Posterior vena cava (tissue), 2 donors: ENCODE measurements at regions not wholly inside any gene's neighbourhood (a gene's known extent, or its start where the extent isn't known, plus 50 kb on each side); places are given as distances from the start of the nearest gene placed in this dataset.
"Not testable (repeated sequence)": the region's sequence is repeated elsewhere in the genome, so short reads cannot be mapped to it uniquely, and the experiment has no call there.

Experiments
- DNase-seq: peaks from one replicate; pipeline ENCODE4 v3.0.0-alpha.2; 2020; ENCODE audit warnings: low spot score
- intact Hi-C, 2 donors: fragments of 100-400 bp; cut with DNase I; formaldehyde crosslinking; loops; one replicate each; pipeline versions ENCODE4 v1.14.1 to v1.14.2; 2022 to 2023
- donor health status: DM: yes; HTN: yes; CAD: no.
- donor health status: DM: yes; HTN: yes; CAD: no.

GRCh38 chr5:60084226-60084625 is 190.7 kb upstream of the PDE4D start:
- DNase-seq = no peak
- intact Hi-C loops = no loop called here

GRCh38 chr5:60077292-60077691 is 183.8 kb upstream of the PDE4D start:
- DNase-seq = peak; percentile 38
- intact Hi-C loops = loop anchor here in 1 of 2 donors (1.0 kb wide), 1 partner anchor 16 kb away; no protein-coding TSS in a partner anchor

- intact Hi-C loops = loop anchor here in 1 of 2 donors (1.0 kb wide), 1 partner anchor 15 kb away; no protein-coding TSS in a partner anchor
- peak; percentile 62 for DNase-seq
These were observed 183.2 kb upstream of the PDE4D start for GRCh38 chr5:60076746-60077145.

GRCh38 chr5:60066502-60066901 is 173.0 kb upstream of the PDE4D start:
- no peak for DNase-seq
- intact Hi-C loops = loop anchor here in 1 of 2 donors (10.0 kb wide), 1 partner anchor 598 kb away; no protein-coding TSS in a partner anchor

GRCh38 chr5:60060389-60060788 is 166.9 kb upstream of the PDE4D start:
- intact Hi-C loops = loop anchor here in 1 of 2 donors (10.0 kb wide), 1 partner anchor 604 kb away; no protein-coding TSS in a partner anchor
- no peak for DNase-seq

GRCh38 chr5:60056191-60056590 is 162.7 kb upstream of the PDE4D start:
- intact Hi-C loops = no loop called here
- DNase-seq = no peak

- DNase-seq = no peak
- intact Hi-C loops = no loop called here
These were observed 161.6 kb upstream of the PDE4D start for GRCh38 chr5:60055168-60055567.

- intact Hi-C loops, DNase-seq: not testable (repeated sequence)
These were observed 148.6 kb upstream of the PDE4D start for GRCh38 chr5:60041996-60042664.

- intact Hi-C loops, DNase-seq: not testable (repeated sequence)
These were observed 148.0 kb upstream of the PDE4D start for GRCh38 chr5:60041508-60041907.

GRCh38 chr5:60036192-60036938 is 142.8 kb upstream of the PDE4D start:
- intact Hi-C loops = no loop called here
- DNase-seq = no peak

- intact Hi-C loops = no loop called here
- no peak for DNase-seq
These were observed 132.6 kb upstream of the PDE4D start for GRCh38 chr5:60026161-60026560.

- no peak for DNase-seq
- intact Hi-C loops = no loop called here
These were observed 130.6 kb upstream of the PDE4D start for GRCh38 chr5:60024104-60024503.

GRCh38 chr5:60023255-60023654 is 129.7 kb upstream of the PDE4D start:
- intact Hi-C loops = no loop called here
- no peak for DNase-seq

GRCh38 chr5:60020457-60020856 is 126.9 kb upstream of the PDE4D start:
- DNase-seq = no peak
- intact Hi-C loops = no loop called here

GRCh38 chr5:60018960-60019359 is 125.4 kb upstream of the PDE4D start:
- intact Hi-C loops = not testable (repeated sequence)

GRCh38 chr5:60018091-60018490 is 124.6 kb upstream of the PDE4D start:
- intact Hi-C loops = no loop called here
- DNase-seq = no peak

More at GRCh38 chr5:60018960-60019359, 125.4 kb upstream of the PDE4D start:
- not testable (repeated sequence) for DNase-seq

- intact Hi-C loops = no loop called here
These were observed 120.8 kb upstream of the PDE4D start for GRCh38 chr5:60014331-60014730.

GRCh38 chr5:60010853-60011252 is 117.3 kb upstream of the PDE4D start:
- intact Hi-C loops = no loop called here
- DNase-seq = no peak

More at GRCh38 chr5:60014331-60014730, 120.8 kb upstream of the PDE4D start:
- DNase-seq = no peak

GRCh38 chr5:60010328-60010727 is 116.8 kb upstream of the PDE4D start:
- no peak for DNase-seq
- intact Hi-C loops = no loop called here

- intact Hi-C loops = no loop called here
These were observed 114.2 kb upstream of the PDE4D start for GRCh38 chr5:60007729-60008128.

GRCh38 chr5:59999056-59999455 is 105.5 kb upstream of the PDE4D start:
- DNase-seq = no peak
- intact Hi-C loops = no loop called here

More at GRCh38 chr5:60007729-60008128, 114.2 kb upstream of the PDE4D start:
- no peak for DNase-seq
